ENCODE measurements at regions not wholly inside any gene's neighbourhood (a gene's known extent, or its start where the extent isn't known, plus 50 kb on each side); places are given as distances from the start of the nearest gene placed in this dataset.
"Not testable (repeated sequence)": the region's sequence is repeated elsewhere in the genome, so short reads cannot be mapped to it uniquely, and the experiment has no call there.

- DNase-seq (ENCODE audit: low spot score): peak; percentile 56
These were observed 313.9 kb upstream of the B3GAT1 start for GRCh38 chr11:134725716-134726639.

- DNase-seq (ENCODE audit: low spot score): no peak
These were observed 313.2 kb upstream of the B3GAT1 start for GRCh38 chr11:134725211-134725610.

- no peak for DNase-seq (ENCODE audit: low spot score)
These were observed 312.7 kb upstream of the B3GAT1 start for GRCh38 chr11:134724779-134725140.

GRCh38 chr11:134724106-134724778, 312.2 kb upstream of the B3GAT1 start:
- DNase-seq (ENCODE audit: low spot score): no peak

- not testable (repeated sequence) for DNase-seq (ENCODE audit: low spot score)
These were observed 308.6 kb upstream of the B3GAT1 start for GRCh38 chr11:134720691-134721070.

- DNase-seq (ENCODE audit: low spot score): not testable (repeated sequence)
These were observed 308.1 kb upstream of the B3GAT1 start for GRCh38 chr11:134719940-134720690.

- DNase-seq (ENCODE audit: low spot score): no peak
These were observed 307.4 kb upstream of the B3GAT1 start for GRCh38 chr11:134719397-134719796.

- DNase-seq (ENCODE audit: low spot score): no peak
These were observed 304.5 kb upstream of the B3GAT1 start for GRCh38 chr11:134716582-134716981.

GRCh38 chr11:134714021-134714656, 302.1 kb upstream of the B3GAT1 start:
- no peak for DNase-seq (ENCODE audit: low spot score)

- no peak for DNase-seq (ENCODE audit: low spot score)
These were observed 300.4 kb upstream of the B3GAT1 start for GRCh38 chr11:134712228-134713145.

- no peak for DNase-seq (ENCODE audit: low spot score)
These were observed 299.5 kb upstream of the B3GAT1 start for GRCh38 chr11:134711588-134711987.

GRCh38 chr11:134710861-134711407, 298.9 kb upstream of the B3GAT1 start:
- DNase-seq (ENCODE audit: low spot score): no peak

GRCh38 chr11:134705858-134706257, 293.8 kb upstream of the B3GAT1 start:
- DNase-seq (ENCODE audit: low spot score): no peak

GRCh38 chr11:134702827-134703226, 290.8 kb upstream of the B3GAT1 start:
- DNase-seq (ENCODE audit: low spot score): no peak

- DNase-seq (ENCODE audit: low spot score): no peak
These were observed 289.6 kb upstream of the B3GAT1 start for GRCh38 chr11:134701564-134702165.

- DNase-seq (ENCODE audit: low spot score): no peak
These were observed 288.1 kb upstream of the B3GAT1 start for GRCh38 chr11:134700101-134700640.

- DNase-seq (ENCODE audit: low spot score): no peak
These were observed 284.4 kb upstream of the B3GAT1 start for GRCh38 chr11:134696455-134696854.

- no peak for DNase-seq (ENCODE audit: low spot score)
These were observed 279.9 kb upstream of the B3GAT1 start for GRCh38 chr11:134691985-134692384.

GRCh38 chr11:134691295-134691873, 279.3 kb upstream of the B3GAT1 start:
- no peak for DNase-seq (ENCODE audit: low spot score)
